GM18867 (cell line): ENCODE measurements at regions not wholly inside any gene's neighbourhood (a gene's known extent, or its start where the extent isn't known, plus 50 kb on each side); places are given as distances from the start of the nearest gene placed in this dataset.
"Not testable (repeated sequence)": the region's sequence is repeated elsewhere in the genome, so short reads cannot be mapped to it uniquely, and the experiment has no call there.

Source experiments
- ATAC-seq: cut with Tn5 transposase; IDR thresholded peaks from one replicate; pipeline ENCODE4 v1.9.1; 2021; ENCODE audit warnings: mild to moderate bottlenecking, moderate library complexity; ENCODE audit not compliant: unreplicated experiment

DNA sequence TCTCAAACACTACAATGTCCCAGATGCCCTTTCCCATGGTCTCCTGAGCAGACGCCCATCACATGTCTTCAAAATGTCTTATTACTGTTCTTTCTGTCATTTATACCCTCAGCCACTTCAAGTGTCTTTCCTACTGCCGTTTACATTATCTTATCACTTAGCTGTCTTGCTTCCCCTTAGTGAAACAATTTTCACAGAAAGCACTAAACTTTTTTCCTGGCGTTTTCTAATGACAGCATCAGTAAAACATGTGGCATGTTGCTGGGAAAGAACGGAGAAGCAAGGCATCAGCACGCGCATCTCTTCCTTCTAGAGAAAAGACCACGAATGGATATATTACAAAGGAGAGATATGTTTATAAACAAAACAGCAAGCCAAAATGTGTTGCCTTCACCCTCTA, 189.7 kb upstream of the SLIT2 start:
- ATAC-seq = no peak

GRCh38 chr4:20050768-20051167, 200.9 kb upstream of the SLIT2 start:
- no peak for ATAC-seq

DNA sequence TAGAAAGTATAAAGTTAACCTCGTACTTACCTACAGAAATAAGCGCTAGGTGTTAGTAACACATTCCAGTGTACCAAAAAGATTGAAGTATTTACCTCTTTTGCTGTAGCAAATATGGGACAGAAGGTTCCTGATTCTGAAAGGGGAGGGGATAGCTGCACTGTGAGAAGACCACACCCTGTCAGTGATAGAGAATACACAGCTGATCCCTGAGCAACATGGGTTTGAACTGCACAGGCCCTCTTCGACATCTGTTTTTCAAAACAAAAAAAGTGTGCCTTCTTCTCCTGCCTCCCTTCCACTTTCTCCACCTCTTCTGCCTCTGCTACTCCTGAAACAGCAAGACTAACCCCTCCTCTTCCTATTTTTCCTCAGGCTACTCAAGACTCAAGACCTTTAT, 201.8 kb upstream of the SLIT2 start:
- ATAC-seq = no peak

GRCh38 chr4:20046931-20047677, 204.6 kb upstream of the SLIT2 start:
- ATAC-seq = no peak

GRCh38 chr4:20046179-20046578, 205.5 kb upstream of the SLIT2 start:
- ATAC-seq = no peak

GRCh38 chr4:20044966-20045365, 206.7 kb upstream of the SLIT2 start:
- ATAC-seq = no peak

- no peak for ATAC-seq
Measured at GRCh38 chr4:20044502-20044911, 207.2 kb upstream of the SLIT2 start.

GRCh38 chr4:20043991-20044390, 207.7 kb upstream of the SLIT2 start:
- ATAC-seq = no peak

DNA sequence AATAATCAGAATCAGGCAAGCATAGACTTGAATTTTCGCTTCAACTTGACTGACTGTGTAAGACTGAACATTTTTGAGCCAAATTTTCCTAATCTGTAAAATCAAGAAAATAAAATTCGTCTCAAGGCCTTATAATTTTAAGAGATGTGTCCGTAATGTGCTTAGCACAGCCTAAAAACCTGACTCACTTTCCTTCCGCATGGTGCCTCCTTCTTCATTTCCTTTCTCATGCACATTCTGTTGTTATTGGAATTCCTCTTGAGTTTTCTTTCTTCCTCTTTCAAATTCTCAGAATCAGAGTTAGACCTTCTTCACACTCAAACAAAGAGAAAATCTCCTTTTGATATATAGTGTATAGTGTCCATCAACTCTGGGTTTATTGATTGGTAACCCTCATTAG, 208.9 kb upstream of the SLIT2 start:
- no peak for ATAC-seq

DNA sequence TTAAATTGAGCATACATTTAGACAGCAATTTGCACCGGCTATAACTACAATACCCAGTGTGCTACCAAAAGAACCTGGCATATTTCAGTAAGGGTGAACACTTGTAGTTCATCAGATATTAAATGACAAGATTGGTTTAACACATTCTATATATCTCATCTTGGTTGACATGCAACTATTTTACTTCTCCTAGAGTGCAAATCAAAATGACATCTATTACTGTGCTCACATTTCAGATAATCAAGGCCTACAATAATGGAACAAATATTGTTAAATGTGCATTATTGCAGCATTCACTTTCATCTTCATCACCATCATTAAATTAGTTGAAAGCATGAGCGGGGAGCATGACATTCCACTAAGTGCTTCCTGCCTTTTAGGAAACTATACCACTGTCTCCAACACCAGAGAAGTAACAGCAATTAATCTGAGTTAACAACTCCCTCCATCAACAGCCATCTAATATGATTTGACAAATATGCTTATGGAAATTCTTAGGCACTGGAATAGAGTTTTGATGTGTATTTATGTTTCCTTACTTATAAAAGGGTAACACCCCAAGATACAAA, 209.8 kb upstream of the SLIT2 start:
- ATAC-seq = no peak

- no peak for ATAC-seq
Measured at GRCh38 chr4:20037745-20038144, 214.0 kb upstream of the SLIT2 start.

- ATAC-seq = no peak
Measured at GRCh38 chr4:20030108-20030507, 221.6 kb upstream of the SLIT2 start.

DNA sequence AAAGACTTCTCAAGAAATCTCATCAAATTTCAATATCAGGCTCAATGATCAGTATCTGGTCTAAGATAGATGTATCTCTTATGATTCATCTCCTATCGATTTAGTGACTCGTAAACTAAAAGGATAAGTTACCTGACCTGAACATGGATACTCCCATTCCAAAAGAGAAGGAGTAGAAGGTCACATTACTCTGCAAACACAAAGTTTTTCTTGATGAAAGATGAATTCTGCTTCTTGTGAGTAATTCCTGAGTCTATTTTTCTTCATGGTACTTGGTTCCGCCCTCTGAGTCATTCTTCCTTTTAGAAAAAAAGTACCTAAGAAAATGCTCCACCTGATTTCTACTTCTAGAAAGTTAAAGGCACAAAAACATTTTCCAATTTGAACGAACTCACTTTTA, 223.1 kb upstream of the SLIT2 start:
- no peak for ATAC-seq

- ATAC-seq = no peak
Measured at GRCh38 chr4:20026456-20026855, 225.2 kb upstream of the SLIT2 start.

DNA sequence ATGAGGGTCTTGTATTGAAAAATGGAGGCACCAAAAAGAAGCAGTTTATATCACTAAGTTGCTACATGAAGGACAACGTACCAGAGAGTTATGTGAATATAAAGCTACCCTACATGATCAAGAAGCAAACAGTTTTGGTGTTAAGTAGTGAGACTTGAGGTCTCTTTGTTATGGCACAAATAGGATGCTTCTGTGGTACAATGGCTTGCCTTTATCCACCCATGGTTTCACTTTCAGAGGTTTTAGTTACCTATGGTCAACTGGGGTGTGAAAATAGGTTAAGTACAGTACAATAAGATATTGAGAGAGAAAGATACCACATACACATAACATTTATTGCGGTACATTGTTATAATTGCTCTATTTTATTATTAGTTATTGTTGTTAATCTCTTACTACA, 229.2 kb upstream of the SLIT2 start:
- ATAC-seq = no peak

DNA sequence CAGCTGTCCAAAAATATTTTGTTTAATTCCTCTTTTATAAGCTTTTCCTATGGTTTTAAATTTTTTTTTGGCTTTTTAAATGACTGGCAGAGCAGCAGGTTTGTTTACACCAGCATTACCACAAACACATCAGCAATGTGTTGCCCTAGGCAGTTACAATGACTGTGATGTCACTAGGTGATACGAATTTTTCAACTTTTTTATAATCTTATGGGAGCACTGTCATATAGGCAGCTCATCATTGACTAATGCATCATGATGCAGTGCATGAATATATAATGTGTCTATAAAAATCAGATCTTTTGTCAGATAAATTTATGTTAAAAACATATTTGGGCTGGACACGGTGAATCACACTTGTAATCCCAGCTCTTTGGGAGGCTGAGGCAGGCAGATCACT, 231.6 kb upstream of the SLIT2 start:
- no peak for ATAC-seq

- ATAC-seq = no peak
Measured at GRCh38 chr4:20019310-20020015, 232.2 kb upstream of the SLIT2 start.

- ATAC-seq = no peak
Measured at GRCh38 chr4:20017777-20018115, 234.0 kb upstream of the SLIT2 start.

DNA sequence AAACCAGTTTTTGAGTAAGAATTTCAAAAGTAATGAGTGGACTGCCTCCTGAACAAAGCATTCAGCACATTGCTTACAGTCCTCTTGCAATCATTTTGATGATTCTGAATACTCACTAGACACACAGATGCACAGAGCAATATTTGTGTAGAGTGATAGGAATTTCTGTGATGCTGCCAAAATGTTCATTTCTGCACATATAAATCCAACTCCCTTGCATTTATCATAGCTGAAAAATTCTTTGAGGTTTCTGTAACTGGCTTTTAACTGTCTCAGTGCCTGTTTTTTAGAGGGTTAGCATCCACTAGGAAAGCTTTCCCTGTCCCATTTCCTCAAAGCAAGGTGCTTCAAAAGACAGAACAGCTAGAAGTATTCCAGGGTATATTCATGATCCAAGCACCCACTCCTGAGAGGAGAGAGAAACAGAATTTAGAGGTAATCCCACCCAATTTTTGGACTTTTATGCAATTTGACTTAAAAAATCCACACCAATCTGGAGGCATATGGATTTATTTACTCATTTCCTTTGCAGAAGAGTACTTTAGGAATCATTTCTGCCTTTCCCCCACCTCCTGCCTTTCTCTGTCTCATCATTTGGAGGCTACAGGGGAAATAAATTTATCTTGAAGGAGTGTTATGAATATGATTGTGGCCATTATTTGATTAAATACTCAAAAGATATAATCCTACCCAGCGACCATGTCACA, 234.5 kb upstream of the SLIT2 start:
- no peak for ATAC-seq

DNA sequence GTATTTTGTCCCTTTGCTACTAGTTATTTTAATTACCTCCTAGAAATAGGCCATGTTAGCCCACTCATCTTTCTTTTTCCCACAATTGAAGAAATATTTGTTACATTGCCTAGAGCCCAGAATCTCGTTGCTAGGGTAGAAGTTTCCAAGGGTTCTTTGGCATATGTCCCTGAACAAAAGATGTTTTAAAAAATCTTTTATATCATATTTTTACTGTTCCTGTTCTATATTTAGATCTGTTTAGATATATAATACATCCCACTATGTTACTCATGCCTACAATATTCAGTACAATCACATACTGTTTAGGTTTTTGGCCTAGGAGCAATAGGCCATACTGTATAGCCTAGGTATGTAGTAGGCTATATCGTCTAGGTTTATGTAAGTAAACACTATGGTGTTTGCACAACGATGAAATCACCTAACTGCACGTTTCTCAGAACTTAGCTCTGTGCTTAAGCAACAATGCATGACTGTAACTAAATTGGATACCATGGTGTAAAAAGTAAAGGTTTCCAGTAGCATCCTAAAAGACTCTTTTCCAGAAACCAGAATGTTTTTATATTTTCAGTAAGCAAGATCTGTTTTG, 236.0 kb upstream of the SLIT2 start:
- ATAC-seq = no peak

DNA sequence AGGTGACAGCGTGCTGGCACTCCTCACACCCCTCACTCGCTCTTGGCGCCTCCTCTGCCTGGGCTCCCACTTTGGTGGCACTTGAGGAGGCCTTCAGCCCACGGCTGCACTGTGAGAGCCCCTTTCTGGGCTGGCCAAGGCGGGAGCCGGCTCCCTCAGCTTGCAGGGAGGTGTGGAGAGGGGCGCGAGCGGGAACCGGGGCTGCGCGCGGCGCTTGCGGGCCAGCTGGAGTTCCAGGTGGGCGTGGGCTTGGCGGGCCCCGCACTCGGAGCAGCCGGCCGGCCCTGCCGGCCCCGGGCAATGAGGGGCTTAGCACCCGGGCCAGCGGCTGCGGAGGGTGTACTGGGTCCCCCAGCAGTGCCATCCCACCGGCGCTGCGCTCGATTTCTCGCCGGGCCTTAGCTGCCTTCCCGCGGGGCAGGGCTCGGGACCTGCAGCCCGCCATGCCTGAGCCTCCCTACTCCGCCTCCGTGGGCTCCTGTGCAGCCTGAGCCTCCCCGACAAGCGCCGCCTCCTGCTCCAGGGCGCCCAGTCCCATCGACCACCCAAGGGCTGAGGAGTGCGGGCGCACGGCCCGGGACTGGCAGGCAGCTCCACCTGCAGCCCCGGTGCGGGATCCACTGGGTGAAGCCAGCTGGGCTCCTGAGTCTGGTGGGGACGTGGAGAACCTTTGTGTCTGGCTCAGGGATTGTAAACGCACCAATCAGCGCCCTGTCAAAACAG, 247.7 kb upstream of the SLIT2 start:
- ATAC-seq = not testable (repeated sequence)
